K562 (cell line): ENCODE measurements at regions not wholly inside any gene's neighbourhood (a gene's known extent, or its start where the extent isn't known, plus 50 kb on each side); places are given as distances from the start of the nearest gene placed in this dataset.

Experiments
- ATAC-seq: fragments of 200-7000 bp; cut with Tn5 transposase; 3 replicates; pipeline ENCODE4 v1.9.1; 2020; ENCODE audit warnings: moderate library complexity
- BruUV-seq: library from RNA; stranded (reverse); fragments of 400-500 nt; replicated peaks from 2 replicates; lab custom pipeline; 2021; lab: Mats Ljungman, UMichigan
- CTCF ChIA-PET: fragments of 300-600 bp; formaldehyde crosslinking; extraction: SDS; loops from one replicate; lab custom pipeline; 2021; ENCODE audit warnings: low intra/inter-chr PET ratio; lab: Yijun Ruan, JAX
- POLR2A ChIA-PET: fragments of 300-600, 350-650 bp; sonication (Branson Sonifier 250); formaldehyde crosslinking; extraction: SDS; loops from one replicate; lab custom pipeline; 2021; ENCODE audit warnings: antibody characterized with exemption, inconsistent platforms; lab: Yijun Ruan, JAX
- DNase-seq, 4 experiments: peaks; one replicate each; pipeline versions ENCODE4 v3.0.0 to v3.0.0-alpha.2; 2011 to 2018; ENCODE audit warnings: low spot score in 3 of 4, mixed read lengths in 3 of 4; ENCODE audit errors: extremely low read depth in 1 of 4
- FAIRE-seq: peaks from 2 replicates; lab custom pipeline; 2011; peaks lifted over from hg19 to GRCh38; lab: Jason Lieb, UNC
- H2AFZ ChIP-seq: 2 replicates; pipeline ENCODE4 v1.6.0; 2011; ENCODE audit warnings: low read depth, low read length, control low read depth, inconsistent platforms
- H3K27ac ChIP-seq: fragments of 200-600 bp; 3 replicates; pipeline ENCODE4 v1.8.0; 2011; ENCODE audit warnings: low read depth, mild to moderate bottlenecking, control low read depth, inconsistent platforms, low read length, moderate library complexity, mixed read lengths; ENCODE audit errors: extremely low read depth
- H3K27me3 ChIP-seq, 2 experiments: fragments of 300-600 bp in 1 of 2; 2 replicates in 1 of 2; 3 replicates in 1 of 2; pipeline versions ENCODE4 v1.6.0 to v1.8.0; 2011; ENCODE audit warnings: inconsistent platforms in 2 of 2, low read length in 2 of 2, mild to moderate bottlenecking in 1 of 2, mixed read lengths in 1 of 2, moderate library complexity in 1 of 2; ENCODE audit not compliant: control insufficient read depth in 2 of 2, insufficient read depth in 2 of 2
- H3K36me3 ChIP-seq: fragments of 300-600 bp; 3 replicates; pipeline ENCODE4 v1.8.0; 2011; ENCODE audit warnings: mild to moderate bottlenecking, low read length, inconsistent platforms; ENCODE audit not compliant: control insufficient read depth, insufficient read depth
- H3K4me1 ChIP-seq, 2 experiments: fragments of 200-600 bp in 1 of 2; replicated peaks in 1 of 2; 2 replicates in 1 of 2; 3 replicates in 1 of 2; pipeline versions ENCODE4 v1.5.1 to v1.8.0; 2011; ENCODE audit warnings: inconsistent platforms in 2 of 2, low read length in 2 of 2, mild to moderate bottlenecking in 1 of 2, mixed read lengths in 1 of 2, moderate library complexity in 1 of 2; ENCODE audit not compliant: control insufficient read depth in 2 of 2, insufficient read depth in 2 of 2
- H3K4me2 ChIP-seq: 2 replicates; pipeline ENCODE4 v1.6.1; 2011; ENCODE audit warnings: low read length, control low read depth, inconsistent platforms, mixed read lengths; ENCODE audit not compliant: insufficient read depth
- H3K4me3 ChIP-seq: fragments of 200-600 bp; sonication (generic), shearing (Covaris generic); 2 replicates; pipeline ENCODE4 v1.5.1; 2016; ENCODE audit warnings: control low read depth, inconsistent platforms
- H3K79me2 ChIP-seq: fragments of 200-600 bp; 3 replicates; pipeline ENCODE4 v1.8.0; 2011; ENCODE audit warnings: low read length, inconsistent platforms; ENCODE audit not compliant: control insufficient read depth, insufficient read depth
- H3K9ac ChIP-seq, 2 experiments: 2 replicates each; pipeline versions ENCODE4 v1.6.0 to v1.6.1; 2011; ENCODE audit warnings: low read depth in 2 of 2, low read length in 2 of 2, control low read depth in 1 of 2, inconsistent platforms in 1 of 2, mild to moderate bottlenecking in 1 of 2, mixed read lengths in 1 of 2; ENCODE audit not compliant: insufficient read depth in 1 of 2
- H3K9me1 ChIP-seq: one replicate; pipeline ENCODE4 v1.6.0; 2011; ENCODE audit warnings: inconsistent platforms, mild to moderate bottlenecking, low read length, moderate library complexity; ENCODE audit not compliant: control insufficient read depth, insufficient read depth
- H3K9me3 ChIP-seq: replicated peaks from 2 replicates; pipeline ENCODE4 v1.5.1; 2011; ENCODE audit warnings: low read depth, low read length, inconsistent platforms; ENCODE audit not compliant: control insufficient read depth, insufficient read depth
- H4K20me1 ChIP-seq: replicated peaks from 2 replicates; pipeline ENCODE4 v1.6.1; 2011; ENCODE audit warnings: low read length, inconsistent platforms, mixed read lengths; ENCODE audit not compliant: control insufficient read depth, insufficient read depth
- KDM4B ChIP-seq, 2 experiments: fragments of 450-650 bp in 1 of 2; sonication (generic) in 1 of 2; IDR thresholded peaks; 2 replicates each; pipeline ENCODE4 v1.6.1; 2016 to 2017; ENCODE audit warnings: borderline replicate concordance in 2 of 2, antibody characterized with exemption in 1 of 2, low read depth in 1 of 2, mild to moderate bottlenecking in 1 of 2
- MAFK ChIP-seq: IDR thresholded peaks from 2 replicates; pipeline ENCODE4 v1.6.1; 2011; ENCODE audit warnings: low read length, improper control_type of control experiment
- NFE2L1 ChIP-seq: fragments of 450-650 bp; IDR thresholded peaks from 2 replicates; pipeline ENCODE4 v1.6.1; 2016; ENCODE audit warnings: missing genetic modification characterization, low read depth, mild to moderate bottlenecking, missing compliant biosample characterization, moderate library complexity, borderline replicate concordance
- POLR2H ChIP-seq: IDR thresholded peaks from 2 replicates; pipeline ENCODE4 v1.6.1; 2016; ENCODE audit warnings: missing genetic modification characterization, low read depth, mild to moderate bottlenecking, control low read depth, missing compliant biosample characterization, moderate library complexity
- RBM15 ChIP-seq: fragments of 200-400 bp; formaldehyde crosslinking; IDR thresholded peaks from 2 replicates; pipeline ENCODE4 v1.6.1; 2018; ENCODE audit warnings: mild to moderate bottlenecking, low read length, moderate library complexity; ENCODE audit not compliant: insufficient read depth
- SIN3B ChIP-seq: fragments of 450-650 bp; IDR thresholded peaks from 2 replicates; pipeline ENCODE4 v1.6.1; 2017; ENCODE audit warnings: low read depth, mild to moderate bottlenecking, moderate library complexity
- SMC3 ChIP-seq: conservative IDR thresholded peaks from 2 replicates; pipeline ENCODE4 v1.6.1; 2011; ENCODE audit warnings: low read depth, low read length, improper control_type of control experiment; ENCODE audit not compliant: insufficient read depth
- STAT5A ChIP-seq: IDR thresholded peaks from 2 replicates; pipeline ENCODE4 v1.6.1; 2012; ENCODE audit warnings: low read length, inconsistent platforms, borderline replicate concordance
- ZBTB1 ChIP-seq: sonication (generic); formaldehyde crosslinking; IDR thresholded peaks from 2 replicates; pipeline ENCODE4 v1.8.1; 2023; ENCODE audit warnings: missing genetic modification reagents, low read depth, mild to moderate bottlenecking, borderline replicate concordance
- ZBTB9 ChIP-seq: fragments of 450-650 bp; formaldehyde crosslinking; IDR thresholded peaks from 2 replicates; pipeline ENCODE4 v1.4.0; 2020; ENCODE audit warnings: mild to moderate bottlenecking, moderate library complexity
- ZNF280A ChIP-seq: fragments of 450-650 bp; IDR thresholded peaks from 2 replicates; pipeline ENCODE4 v1.6.1; 2018; ENCODE audit warnings: mild to moderate bottlenecking, low read depth; ENCODE audit not compliant: partially characterized antibody
- ZNF77 ChIP-seq: fragments of 250-450 bp; sonication (Bioruptor Pico); IDR thresholded peaks from 2 replicates; pipeline ENCODE4 v1.5.0; 2020
- ZSCAN32 ChIP-seq: fragments of 450-650 bp; formaldehyde crosslinking; IDR thresholded peaks from 2 replicates; pipeline ENCODE4 v1.4.0; 2020; ENCODE audit warnings: mild to moderate bottlenecking, moderate library complexity
- WGBS: fragments of 100-300 bp; shearing (Covaris generic); methylation state at CpG from one replicate; pipeline ENCODE4 v1.1.6; 2016; ENCODE audit warnings: low coverage, mixed read lengths; ENCODE audit not compliant: insufficient coverage; ENCODE audit errors: missing lambda C conversion rate; 5-methylcytosine and 5-hydroxymethylcytosine counted together
- in situ Hi-C: fragments of 300-500 bp; cut with MboI; formaldehyde crosslinking; loops from 4 replicates; pipeline ENCODE4 v1.15.0; 2018; ENCODE audit warnings: inconsistent platforms, mixed read lengths
- intact Hi-C: fragments of 100-400 bp; cut with micrococcal nuclease; formaldehyde crosslinking; loops from 2 replicates; pipeline ENCODE4 v1.14.2; 2022
- TF ChIP-seq, protein P1 (sequence below), 2 experiments: fragments of 450-650 bp; conservative IDR thresholded peaks; 2 replicates each; pipeline ENCODE4 v1.6.1; 2017; ENCODE audit warnings: mild to moderate bottlenecking in 2 of 2, moderate library complexity in 2 of 2
- TF ChIP-seq, protein P2 (sequence below): IDR thresholded peaks from 2 replicates; pipeline ENCODE4 v1.6.1; 2014; ENCODE audit warnings: antibody characterized with exemption

GRCh38 chr5:129378961-129379360 is 81.1 kb upstream of the ADAMTS19 start:
- H3K4me2 ChIP-seq = no peak overlapping the region
- intact Hi-C loops = no loop called here
- ChIA-PET POLR2A (no interaction called here), CTCF (no interaction called here)
- DNase-seq (no peak), FAIRE-seq (no peak), ATAC-seq (no peak)
- 0% methylated on average over 2 of the region's 2 CpGs for WGBS
- H3K79me2 ChIP-seq = no peaks in the 10 kb centered on the region
- H3K9me3 ChIP-seq = no peaks in the 10 kb centered on the region
- no peaks in the 10 kb centered on the region for H3K36me3 ChIP-seq
- H3K27ac ChIP-seq = no peak overlapping the region
- no peaks in the 10 kb centered on the region for H3K4me1 ChIP-seq
- in situ Hi-C loops = no loop called here
- no peak overlapping the region for H2AFZ ChIP-seq
- H3K9me1 ChIP-seq = no peaks in the 10 kb centered on the region
- no peaks in the 10 kb centered on the region for H3K27me3 ChIP-seq
- no peak overlapping the region for H3K9ac ChIP-seq
- no TSS peak for BruUV-seq
- no peaks in the 10 kb centered on the region for H4K20me1 ChIP-seq
- no peak overlapping the region for H3K4me3 ChIP-seq
- TF ChIP-seq, protein P1, sequence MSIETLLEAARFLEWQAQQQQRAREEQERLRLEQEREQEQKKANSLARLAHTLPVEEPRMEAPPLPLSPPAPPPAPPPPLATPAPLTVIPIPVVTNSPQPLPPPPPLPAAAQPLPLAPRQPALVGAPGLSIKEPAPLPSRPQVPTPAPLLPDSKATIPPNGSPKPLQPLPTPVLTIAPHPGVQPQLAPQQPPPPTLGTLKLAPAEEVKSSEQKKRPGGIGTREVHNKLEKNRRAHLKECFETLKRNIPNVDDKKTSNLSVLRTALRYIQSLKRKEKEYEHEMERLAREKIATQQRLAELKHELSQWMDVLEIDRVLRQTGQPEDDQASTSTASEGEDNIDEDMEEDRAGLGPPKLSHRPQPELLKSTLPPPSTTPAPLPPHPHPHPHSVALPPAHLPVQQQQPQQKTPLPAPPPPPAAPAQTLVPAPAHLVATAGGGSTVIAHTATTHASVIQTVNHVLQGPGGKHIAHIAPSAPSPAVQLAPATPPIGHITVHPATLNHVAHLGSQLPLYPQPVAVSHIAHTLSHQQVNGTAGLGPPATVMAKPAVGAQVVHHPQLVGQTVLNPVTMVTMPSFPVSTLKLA (conservative IDR thresholded peaks at IDR 0.05) = no peak
- TF ChIP-seq ZBTB9 (no peak), ZNF77 (CRISPR knock-in tag) (no peak), ZNF280A (no peak), KDM4B (IDR thresholded peaks at IDR 0.05; ENCODE audit: borderline replicate concordance in 2 of 2, low read depth in 1 of 2) (no peak), SMC3 (no peak), ZSCAN32 (CRISPR knock-in tag) (no peak), ZBTB1 (CRISPR knock-in tag) (no peak), RBM15 (no peak), MAFK (no peak), POLR2H (tag) (no peak), SIN3B (no peak), NFE2L1 (tag) (no peak), STAT5A (no peak)
- TF ChIP-seq, protein P2, sequence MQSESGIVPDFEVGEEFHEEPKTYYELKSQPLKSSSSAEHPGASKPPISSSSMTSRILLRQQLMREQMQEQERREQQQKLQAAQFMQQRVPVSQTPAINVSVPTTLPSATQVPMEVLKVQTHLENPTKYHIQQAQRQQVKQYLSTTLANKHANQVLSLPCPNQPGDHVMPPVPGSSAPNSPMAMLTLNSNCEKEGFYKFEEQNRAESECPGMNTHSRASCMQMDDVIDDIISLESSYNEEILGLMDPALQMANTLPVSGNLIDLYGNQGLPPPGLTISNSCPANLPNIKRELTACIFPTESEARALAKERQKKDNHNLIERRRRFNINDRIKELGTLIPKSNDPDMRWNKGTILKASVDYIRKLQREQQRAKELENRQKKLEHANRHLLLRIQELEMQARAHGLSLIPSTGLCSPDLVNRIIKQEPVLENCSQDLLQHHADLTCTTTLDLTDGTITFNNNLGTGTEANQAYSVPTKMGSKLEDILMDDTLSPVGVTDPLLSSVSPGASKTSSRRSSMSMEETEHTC = no peak
